Neural cell (in vitro differentiated cells): ENCODE measurements at regions not wholly inside any gene's neighbourhood (a gene's known extent, or its start where the extent isn't known, plus 50 kb on each side); places are given as distances from the start of the nearest gene placed in this dataset.
A peak's percentile ranks its signal among the peaks of the same experiment; 100 is the strongest.

ENCODE experiments used
- H2AFZ ChIP-seq: fragments of 200-600, 300-800 bp; sonication (generic), shearing (Covaris generic); 2 replicates; pipeline ENCODE4 v1.6.0; 2014; ENCODE audit warnings: low read depth, mild to moderate bottlenecking, antibody characterized with exemption, low read length, moderate library complexity
- H3F3A ChIP-seq: fragments of 200-600 bp; shearing (Covaris generic); 2 replicates; pipeline ENCODE4 v1.6.1; 2016; ENCODE audit warnings: mild to moderate bottlenecking, moderate library complexity, mixed read lengths, antibody characterized with exemption, low read length; ENCODE audit not compliant: insufficient read depth, poor library complexity, severe bottlenecking
- H3K27ac ChIP-seq: fragments of 200-600, 300-800 bp; sonication (generic), shearing (Covaris generic); 2 replicates; pipeline ENCODE4 v1.5.1; 2014; ENCODE audit warnings: mild to moderate bottlenecking, low read length, moderate library complexity
- H3K27me3 ChIP-seq: fragments of 300-800, 200-600 bp; sonication (generic), shearing (Covaris generic); 2 replicates; pipeline ENCODE4 v1.6.0; 2014; ENCODE audit warnings: mild to moderate bottlenecking, low read depth, low read length, moderate library complexity; ENCODE audit not compliant: insufficient read depth
- H3K36me3 ChIP-seq: fragments of 300-800, 200-600 bp; sonication (generic), shearing (Covaris generic); 2 replicates; pipeline ENCODE4 v1.5.1; 2014; ENCODE audit warnings: mild to moderate bottlenecking, antibody characterized with exemption, low read length, moderate library complexity; ENCODE audit not compliant: insufficient read depth
- H3K4me2 ChIP-seq: fragments of 300-800, 200-600 bp; sonication (generic), shearing (Covaris generic); 2 replicates; pipeline ENCODE4 v1.6.0; 2014; ENCODE audit warnings: mild to moderate bottlenecking, low read length
- H3K4me3 ChIP-seq: fragments of 300-800, 200-600 bp; sonication (generic), shearing (Covaris generic); 2 replicates; pipeline ENCODE4 v1.5.1; 2014; ENCODE audit warnings: mild to moderate bottlenecking, low read length, moderate library complexity
- H3K79me2 ChIP-seq: fragments of 200-600 bp; shearing (Covaris generic); replicated peaks from 2 replicates; pipeline ENCODE4 v1.6.0; 2014; ENCODE audit warnings: mild to moderate bottlenecking, low read length, moderate library complexity; ENCODE audit not compliant: insufficient read depth
- H3K9ac ChIP-seq: fragments of 300-800, 200-600 bp; sonication (generic), shearing (Covaris generic); 2 replicates; pipeline ENCODE4 v1.6.1; 2016; ENCODE audit warnings: mild to moderate bottlenecking, low read length, mixed read lengths
- H3K9me2 ChIP-seq: fragments of 200-600 bp; shearing (Covaris generic); 2 replicates; pipeline ENCODE4 v1.6.1; 2016; ENCODE audit warnings: mild to moderate bottlenecking, low read length, mixed read lengths; ENCODE audit not compliant: insufficient read depth
- H3K9me3 ChIP-seq: fragments of 200-600, 300-800 bp; sonication (generic), shearing (Covaris generic); 2 replicates; pipeline ENCODE4 v1.6.1; 2016; ENCODE audit warnings: mild to moderate bottlenecking, mixed run types, low read length, moderate library complexity, mixed read lengths
- H4K20me1 ChIP-seq: fragments of 200-600 bp; shearing (Covaris generic); 2 replicates; pipeline ENCODE4 v1.6.1; 2016; ENCODE audit warnings: mild to moderate bottlenecking, mixed run types; ENCODE audit not compliant: insufficient read depth
- CTCF ChIP-seq: fragments of 450-650 bp; IDR thresholded peaks from 2 replicates; pipeline ENCODE4 v1.5.1; 2014; ENCODE audit warnings: antibody characterized with exemption, mild to moderate bottlenecking, moderate library complexity; ENCODE audit not compliant: poor library complexity, severe bottlenecking
- EP300 ChIP-seq: fragments of 450-650 bp; conservative IDR thresholded peaks from 2 replicates; pipeline ENCODE4 v1.6.1; 2014; ENCODE audit warnings: antibody characterized with exemption, mild to moderate bottlenecking, moderate library complexity; ENCODE audit not compliant: poor library complexity, severe bottlenecking
- EZH2 ChIP-seq: fragments of 200-600, 300-800 bp; shearing (Covaris generic), sonication (generic); IDR thresholded peaks from 2 replicates; pipeline ENCODE4 v1.6.1; 2014; ENCODE audit warnings: antibody characterized with exemption, low read length, borderline replicate concordance, mild to moderate bottlenecking; ENCODE audit not compliant: insufficient read depth, poor library complexity, severe bottlenecking
- MXI1 ChIP-seq: fragments of 450-650 bp; conservative IDR thresholded peaks from 2 replicates; pipeline ENCODE4 v1.6.1; 2014; ENCODE audit warnings: antibody characterized with exemption, mild to moderate bottlenecking; ENCODE audit not compliant: poor library complexity, severe bottlenecking
- POLR2AphosphoS5 ChIP-seq: IDR thresholded peaks from 2 replicates; pipeline ENCODE4 v1.6.1; 2012
- RAD21 ChIP-seq: fragments of 450-650 bp; conservative IDR thresholded peaks from 2 replicates; pipeline ENCODE4 v1.6.1; 2014; ENCODE audit warnings: antibody characterized with exemption, mild to moderate bottlenecking, moderate library complexity
- REST ChIP-seq: IDR thresholded peaks from 2 replicates; pipeline ENCODE4 v1.6.1; 2012; ENCODE audit warnings: borderline replicate concordance
- SMC3 ChIP-seq: fragments of 450-650 bp; conservative IDR thresholded peaks from 2 replicates; pipeline ENCODE4 v1.6.1; 2014; ENCODE audit warnings: antibody characterized with exemption, mild to moderate bottlenecking, moderate library complexity; ENCODE audit not compliant: poor library complexity
- TAF1 ChIP-seq: IDR thresholded peaks from 2 replicates; pipeline ENCODE4 v1.6.1; 2012; ENCODE audit warnings: low read depth

GRCh38 chr10:60569681-60570080, 180.0 kb upstream of the ANK3 start:
- H3K9me2 ChIP-seq: no peaks in the 10 kb centered on the region
- peaks cover 17% of the 10 kb centered on the region for H3K9me3 ChIP-seq
- peaks cover 6% of the 10 kb centered on the region for H3F3A ChIP-seq
- no peaks in the 10 kb centered on the region for H3K27me3 ChIP-seq
- no peak overlapping the region for H2AFZ ChIP-seq
- H3K4me2 ChIP-seq: peak overlapping the region; percentile 87
- no peaks in the 10 kb centered on the region for H4K20me1 ChIP-seq
- H3K4me3 ChIP-seq: peak overlapping the region; percentile 82
- H3K9ac ChIP-seq: peak overlapping the region; percentile 92
- no peak for TF ChIP-seq TAF1
- no peak for TF ChIP-seq EP300
- no peaks in the 10 kb centered on the region for H3K36me3 ChIP-seq
- H3K79me2 ChIP-seq: peaks cover 77% of the 10 kb centered on the region
- peak overlapping the region; percentile 99 for H3K27ac ChIP-seq

- Histone ChIP-seq H3K27ac (no peak overlapping the region), H2AFZ (no peak overlapping the region), H3F3A (no peaks in the 10 kb centered on the region), H3K9ac (no peak overlapping the region), H3K27me3 (no peaks in the 10 kb centered on the region), H3K4me3 (no peak overlapping the region), H3K79me2 (peaks cover 100% of the 10 kb centered on the region), H3K36me3 (no peaks in the 10 kb centered on the region), H3K9me2 (no peaks in the 10 kb centered on the region), H4K20me1 (peaks cover 3% of the 10 kb centered on the region), H3K4me2 (no peak overlapping the region), H3K9me3 (peaks cover 17% of the 10 kb centered on the region)
- TF ChIP-seq CTCF (no peak), REST (no peak), RAD21 (no peak), SMC3 (no peak), TAF1 (no peak), POLR2AphosphoS5 (no peak), EP300 (no peak), EZH2 (no peak), MXI1 (no peak)
Measured at GRCh38 chr10:60566096-60566495, 176.4 kb upstream of the ANK3 start.

GRCh38 chr10:60565492-60565891, 175.8 kb upstream of the ANK3 start:
- no peak overlapping the region for H2AFZ ChIP-seq
- H3K36me3 ChIP-seq: no peaks in the 10 kb centered on the region
- peaks cover 17% of the 10 kb centered on the region for H3K9me3 ChIP-seq
- H3K4me2 ChIP-seq: no peak overlapping the region
- H3F3A ChIP-seq: no peaks in the 10 kb centered on the region
- peaks cover 100% of the 10 kb centered on the region for H3K79me2 ChIP-seq
- peaks cover 6% of the 10 kb centered on the region for H4K20me1 ChIP-seq
- no peak overlapping the region for H3K4me3 ChIP-seq
- H3K9ac ChIP-seq: no peak overlapping the region
- H3K27me3 ChIP-seq: no peaks in the 10 kb centered on the region
- H3K27ac ChIP-seq: no peak overlapping the region
- no peaks in the 10 kb centered on the region for H3K9me2 ChIP-seq
- TF ChIP-seq REST (no peak), EZH2 (no peak), POLR2AphosphoS5 (no peak), CTCF (no peak), TAF1 (no peak), RAD21 (no peak), SMC3 (no peak), EP300 (no peak), MXI1 (no peak)
